Bronchial epithelial cell (primary cell): ENCODE measurements at regions not wholly inside any gene's neighbourhood (a gene's known extent, or its start where the extent isn't known, plus 50 kb on each side); places are given as distances from the start of the nearest gene placed in this dataset.

Source experiments
- DNase-seq: peaks from one replicate; pipeline ENCODE4 v3.0.0-alpha.2; 2010; ENCODE audit warnings: low read depth
- FAIRE-seq: peaks from 2 replicates; lab custom pipeline; 2011; peaks lifted over from hg19 to GRCh38; lab: Jason Lieb, UNC
- H3K27me3 ChIP-seq: 2 replicates; pipeline ENCODE4 v1.5.1; 2011; ENCODE audit warnings: low read length; ENCODE audit not compliant: control insufficient read depth, insufficient read depth
- H3K36me3 ChIP-seq: 2 replicates; pipeline ENCODE4 v1.5.1; 2011; ENCODE audit warnings: low read length; ENCODE audit not compliant: control insufficient read depth, insufficient read depth
- H3K4me3 ChIP-seq: 2 replicates; pipeline ENCODE4 v1.5.1; 2011; ENCODE audit warnings: mild to moderate bottlenecking, low read depth, low read length, control low read depth
- CTCF ChIP-seq: IDR thresholded peaks from 2 replicates; pipeline ENCODE4 v1.5.1; 2011; ENCODE audit warnings: mild to moderate bottlenecking, moderate library complexity, low read length, control low read depth, inconsistent platforms; ENCODE audit not compliant: insufficient read depth, severe bottlenecking

GRCh38 chr19:31709476-31709875 lies 360.2 kb upstream of the TSHZ3 start:
- FAIRE-seq (no peak), DNase-seq (no peak)
- no peaks in the 10 kb centered on the region for H3K36me3 ChIP-seq
- no peaks in the 10 kb centered on the region for H3K27me3 ChIP-seq
- H3K4me3 ChIP-seq = no peak overlapping the region
- no peak for TF ChIP-seq CTCF

- H3K27me3 ChIP-seq = no peaks in the 10 kb centered on the region
- no peaks in the 10 kb centered on the region for H3K36me3 ChIP-seq
- TF ChIP-seq CTCF = no peak
- FAIRE-seq = no peak
- DNase-seq = no peak
- H3K4me3 ChIP-seq = no peak overlapping the region
Measured at GRCh38 chr19:31715249-31715945, 366.2 kb upstream of the TSHZ3 start.

- TF ChIP-seq CTCF = no peak
- no peaks in the 10 kb centered on the region for H3K36me3 ChIP-seq
- no peak overlapping the region for H3K4me3 ChIP-seq
- DNase-seq (no peak), FAIRE-seq (no peak)
- H3K27me3 ChIP-seq = no peaks in the 10 kb centered on the region
Measured at GRCh38 chr19:31716826-31717225, 367.6 kb upstream of the TSHZ3 start.

- Histone ChIP-seq H3K36me3 (no peaks in the 10 kb centered on the region), H3K27me3 (no peaks in the 10 kb centered on the region), H3K4me3 (no peak overlapping the region)
- DNase-seq (no peak), FAIRE-seq (no peak)
- TF ChIP-seq CTCF = no peak
Measured at GRCh38 chr19:31717269-31717923, 368.2 kb upstream of the TSHZ3 start.

- Histone ChIP-seq H3K4me3 (no peak overlapping the region), H3K36me3 (no peaks in the 10 kb centered on the region), H3K27me3 (no peaks in the 10 kb centered on the region)
- FAIRE-seq = no peak
- no peak for TF ChIP-seq CTCF
- DNase-seq = no peak
Measured at GRCh38 chr19:31718032-31718431, 368.8 kb upstream of the TSHZ3 start.
